WI38 (cell line): ENCODE measurements at regions not wholly inside any gene's neighbourhood (a gene's known extent, or its start where the extent isn't known, plus 50 kb on each side); places are given as distances from the start of the nearest gene placed in this dataset.

Experiments used
- H3K4me3 ChIP-seq: 2 replicates; pipeline ENCODE4 v1.5.1; 2011; ENCODE audit warnings: low read depth, mild to moderate bottlenecking, control low read depth, low read length
- CTCF ChIP-seq: IDR thresholded peaks from 2 replicates; pipeline ENCODE4 v1.5.1; 2012; ENCODE audit warnings: low read depth, mild to moderate bottlenecking, control low read depth, low read length

GRCh38 chr3:101172516-101172915 is 147.9 kb downstream of the IMPG2 start:
- H3K4me3 ChIP-seq: no peak overlapping the region
- TF ChIP-seq CTCF: no peak

GRCh38 chr3:101171681-101172191 is 148.6 kb downstream of the IMPG2 start:
- H3K4me3 ChIP-seq: no peak overlapping the region
- no peak for TF ChIP-seq CTCF

GRCh38 chr3:101170806-101171558 is 149.4 kb downstream of the IMPG2 start:
- no peak for TF ChIP-seq CTCF
- H3K4me3 ChIP-seq: no peak overlapping the region

- no peak for TF ChIP-seq CTCF
- no peak overlapping the region for H3K4me3 ChIP-seq
Measured at GRCh38 chr3:101170062-101170771, 150.2 kb downstream of the IMPG2 start.

- no peak for TF ChIP-seq CTCF
- no peak overlapping the region for H3K4me3 ChIP-seq
Measured at GRCh38 chr3:101169516-101169915, 150.9 kb downstream of the IMPG2 start.

GRCh38 chr3:101167376-101167775 is 153.0 kb downstream of the IMPG2 start:
- H3K4me3 ChIP-seq: no peak overlapping the region
- no peak for TF ChIP-seq CTCF

- no peak for TF ChIP-seq CTCF
- no peak overlapping the region for H3K4me3 ChIP-seq
Measured at GRCh38 chr3:101166150-101166549, 154.2 kb downstream of the IMPG2 start.
